T-cell (primary cell): ENCODE measurements at regions not wholly inside any gene's neighbourhood (a gene's known extent, or its start where the extent isn't known, plus 50 kb on each side); places are given as distances from the start of the nearest gene placed in this dataset.
"Not testable (repeated sequence)": the region's sequence is repeated elsewhere in the genome, so short reads cannot be mapped to it uniquely, and the experiment has no call there.

ENCODE experiments used
- ATAC-seq, 4 experiments: fragments of 200-7000 bp in 3 of 4; fragments of 150-1000 bp in 1 of 4; cut with Tn5 transposase; replicated peaks in 1 of 4; 1 replicate in 3 of 4; 2 replicates in 1 of 4; pipeline ENCODE4 v1.10.0; 2021; ENCODE audit warnings: moderate library complexity in 3 of 4, mild to moderate bottlenecking in 2 of 4, moderate number of reproducible peaks in 1 of 4
- CTCF ChIA-PET, 2 donors: fragments of 300-600 bp; sonication (Branson Sonifier 250); formaldehyde crosslinking; loops; one replicate each; lab custom pipeline; 2022; ENCODE audit warnings: antibody characterized with exemption in 2 of 2; lab: Charles Lee
- POLR2A ChIA-PET, 2 donors: fragments of 300-600 bp; sonication (Branson Sonifier 250); formaldehyde crosslinking; loops; one replicate each; lab custom pipeline; 2022; ENCODE audit warnings: antibody characterized with exemption in 2 of 2; lab: Charles Lee
- DNase-seq, 35 experiments: peaks; one replicate each; pipeline versions ENCODE4 v3.0.0 to v3.0.0-alpha.2; 2013 to 2023
- H3K27ac ChIP-seq: one replicate; pipeline ENCODE4 v1.5.1; 2013; ENCODE audit warnings: low read length
- H3K27me3 ChIP-seq, 2 experiments: replicated peaks in 1 of 2; 1 replicate in 1 of 2; 2 replicates in 1 of 2; pipeline versions ENCODE4 v1.6.1 to v1.7.0; 2013; ENCODE audit warnings: low read length in 1 of 2, mixed read lengths in 1 of 2; ENCODE audit not compliant: control insufficient read depth in 2 of 2, insufficient read depth in 2 of 2; ENCODE audit errors: extremely low read depth in 1 of 2
- H3K36me3 ChIP-seq, 2 donors: 1 replicate in 1 of 2; 2 replicates in 1 of 2; pipeline versions ENCODE4 v1.6.1 to v1.7.0; 2013; ENCODE audit warnings: low read length in 1 of 2; ENCODE audit not compliant: control insufficient read depth in 2 of 2, insufficient read depth in 1 of 2; ENCODE audit errors: extremely low read depth in 1 of 2
- H3K4me1 ChIP-seq, 2 experiments: 1 replicate in 1 of 2; 2 replicates in 1 of 2; pipeline versions ENCODE4 v1.6.1 to v1.7.0; 2013; ENCODE audit warnings: low read length in 2 of 2, mixed read lengths in 1 of 2; ENCODE audit not compliant: insufficient read depth in 2 of 2, control insufficient read depth in 1 of 2; ENCODE audit errors: extremely low read depth in 1 of 2
- H3K4me3 ChIP-seq, 2 donors: 1 replicate in 1 of 2; 2 replicates in 1 of 2; pipeline versions ENCODE4 v1.5.1 to v1.7.0; 2013; ENCODE audit warnings: mild to moderate bottlenecking in 2 of 2, low read length in 1 of 2, moderate library complexity in 1 of 2; ENCODE audit not compliant: control insufficient read depth in 1 of 2; ENCODE audit errors: extremely low read depth in 1 of 2
- H3K9me3 ChIP-seq: 2 replicates; pipeline ENCODE4 v1.7.0; 2013
- H3K27ac Mint-ChIP-seq, 2 donors: one replicate each; pipeline ENCODE4 v1.8.0; 2020 to 2021; ENCODE audit warnings: mild to moderate bottlenecking in 2 of 2, mixed read lengths in 2 of 2
- H3K27me3 Mint-ChIP-seq, 2 donors: one replicate each; pipeline ENCODE4 v1.8.0; 2021 to 2022; ENCODE audit warnings: mixed read lengths in 2 of 2
- H3K36me3 Mint-ChIP-seq: one replicate; pipeline ENCODE4 v1.8.0; 2021; ENCODE audit warnings: mixed read lengths
- H3K4me1 Mint-ChIP-seq, 3 donors: one replicate each; pipeline ENCODE4 v1.8.0; 2020 to 2022; ENCODE audit warnings: mixed read lengths in 3 of 3, mild to moderate bottlenecking in 1 of 3
- H3K4me3 Mint-ChIP-seq, 3 donors: one replicate each; pipeline ENCODE4 v1.8.0; 2020 to 2022; ENCODE audit warnings: mild to moderate bottlenecking in 3 of 3, mixed read lengths in 3 of 3, moderate library complexity in 3 of 3
- H3K9me3 Mint-ChIP-seq, 3 donors: one replicate each; pipeline ENCODE4 v1.8.0; 2020 to 2022; ENCODE audit warnings: mixed read lengths in 3 of 3
- WGBS: methylation state at CpG from one replicate; pipeline ENCODE4 v1.1.5; 2013; ENCODE audit warnings: missing lambda C conversion rate; ENCODE audit not compliant: insufficient coverage; 5-methylcytosine and 5-hydroxymethylcytosine counted together

DNA sequence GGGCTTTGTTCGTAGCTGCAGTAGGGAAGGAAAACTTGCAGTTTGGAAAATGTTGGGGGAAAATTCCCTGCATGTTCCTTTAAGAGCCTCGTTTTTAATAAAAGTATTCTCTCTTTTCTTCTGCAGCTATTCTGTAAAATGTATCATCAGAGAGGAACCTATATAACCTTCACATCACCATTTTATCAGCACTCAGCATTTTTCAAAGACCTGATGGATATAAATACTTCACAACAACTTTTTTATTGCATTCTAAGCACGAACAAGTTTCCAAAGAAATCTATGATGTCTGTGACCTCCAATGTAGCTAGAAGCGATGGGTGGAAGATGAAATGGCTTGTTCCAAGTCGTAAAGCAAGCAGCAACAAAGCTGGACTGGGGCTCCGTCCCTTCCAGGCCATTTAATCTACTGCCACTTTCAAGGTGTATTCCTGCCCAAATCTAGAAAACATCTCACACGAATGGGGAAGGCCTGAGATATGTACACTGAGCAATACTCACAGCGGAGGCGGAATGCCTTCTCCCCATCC is 84.0 kb downstream of the NSUN2 start:
- no peak for DNase-seq
- no peaks in the 10 kb centered on the region for H3K4me1 Mint-ChIP-seq
- H3K9me3 Mint-ChIP-seq: no peaks in the 10 kb centered on the region
- H3K27me3 Mint-ChIP-seq: peaks cover 9 to 11% of the 10 kb centered on the region in 2 donors
- H3K4me1 ChIP-seq: no peaks in the 10 kb centered on the region
- H3K36me3 Mint-ChIP-seq: no peaks in the 10 kb centered on the region
- no peak overlapping the region for H3K27ac Mint-ChIP-seq
- no peak for ATAC-seq
- 68% methylated on average over 5 of the region's 9 CpGs for WGBS
- H3K27ac ChIP-seq: no peak overlapping the region
- H3K36me3 ChIP-seq: no peaks in the 10 kb centered on the region
- H3K27me3 ChIP-seq: peaks cover 0 to 32% of the 10 kb centered on the region in 2 experiments
- H3K9me3 ChIP-seq: no peaks in the 10 kb centered on the region
- ChIA-PET POLR2A (no interaction called here), CTCF (no interaction called here)
- H3K4me3 Mint-ChIP-seq: no peak overlapping the region
- no peak overlapping the region for H3K4me3 ChIP-seq

DNA sequence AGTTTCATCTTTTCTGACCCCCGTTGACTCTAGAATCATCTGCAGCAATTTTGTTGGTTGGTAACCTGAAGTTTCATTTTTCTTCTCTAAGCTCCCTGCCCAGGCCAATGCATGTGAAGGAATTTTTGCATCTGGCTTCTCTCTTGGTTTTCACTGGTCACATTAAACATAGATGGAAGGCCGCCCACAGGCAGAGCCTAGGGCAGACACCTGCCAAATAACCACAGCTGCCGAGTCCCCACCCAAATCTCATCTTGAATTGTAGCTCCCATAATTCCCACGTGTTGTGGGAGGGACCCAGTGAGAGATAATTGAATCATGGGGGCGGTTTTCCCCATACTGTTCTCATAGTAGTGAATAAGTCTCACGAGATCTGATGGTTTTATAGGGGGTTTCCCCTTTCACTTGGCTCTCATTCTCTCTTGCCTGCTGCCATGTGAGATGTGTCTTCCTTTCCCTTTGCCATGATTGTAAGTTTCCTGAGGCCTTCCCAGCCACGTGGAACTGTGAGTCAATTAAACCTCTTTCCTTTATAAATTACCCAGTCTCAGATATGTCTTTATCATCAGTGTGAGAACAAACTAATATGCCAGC is 84.8 kb downstream of the NSUN2 start:
- peaks cover 0 to 30% of the 10 kb centered on the region in 2 experiments for H3K27me3 ChIP-seq
- POLR2A ChIA-PET: interaction anchor here in 1 of 2 donors (0.6 kb wide), 1 partner anchor 58 kb away, joined by 7 read pairs; no protein-coding TSS in a partner anchor
- H3K4me3 ChIP-seq, ATAC-seq, H3K9me3 Mint-ChIP-seq, H3K4me3 Mint-ChIP-seq, H3K4me1 Mint-ChIP-seq, H3K27ac Mint-ChIP-seq, H3K36me3 Mint-ChIP-seq, H3K9me3 ChIP-seq, CTCF ChIA-PET, DNase-seq, H3K27me3 Mint-ChIP-seq, H3K36me3 ChIP-seq, H3K27ac ChIP-seq, H3K4me1 ChIP-seq: not testable (repeated sequence)
- WGBS: 100% methylated on average over 1 of the region's 7 CpGs

- no peaks in the 10 kb centered on the region for H3K36me3 Mint-ChIP-seq
- Histone ChIP-seq H3K27me3 (peaks cover 0 to 30% of the 10 kb centered on the region in 2 experiments), H3K4me1 (no peaks in the 10 kb centered on the region), H3K27ac (no peak overlapping the region), H3K9me3 (no peaks in the 10 kb centered on the region), H3K4me3 (no peak overlapping the region), H3K36me3 (no peaks in the 10 kb centered on the region)
- POLR2A ChIA-PET: interaction anchor here in 1 of 2 donors (0.6 kb wide), 1 partner anchor 209 kb away, joined by 4 read pairs; no protein-coding TSS in a partner anchor
- WGBS: 79% methylated on average over 5 of the region's 5 CpGs
- DNase-seq (no peak), ATAC-seq (no peak)
- CTCF ChIA-PET: no interaction called here
- H3K27me3 Mint-ChIP-seq: peaks cover 8 to 9% of the 10 kb centered on the region in 2 donors
- H3K9me3 Mint-ChIP-seq: no peaks in the 10 kb centered on the region
- no peak overlapping the region for H3K4me3 Mint-ChIP-seq
- no peak overlapping the region for H3K27ac Mint-ChIP-seq
- H3K4me1 Mint-ChIP-seq: no peaks in the 10 kb centered on the region
Observed at GRCh38 chr5:6547498-6547897, 85.3 kb downstream of the NSUN2 start.

DNA sequence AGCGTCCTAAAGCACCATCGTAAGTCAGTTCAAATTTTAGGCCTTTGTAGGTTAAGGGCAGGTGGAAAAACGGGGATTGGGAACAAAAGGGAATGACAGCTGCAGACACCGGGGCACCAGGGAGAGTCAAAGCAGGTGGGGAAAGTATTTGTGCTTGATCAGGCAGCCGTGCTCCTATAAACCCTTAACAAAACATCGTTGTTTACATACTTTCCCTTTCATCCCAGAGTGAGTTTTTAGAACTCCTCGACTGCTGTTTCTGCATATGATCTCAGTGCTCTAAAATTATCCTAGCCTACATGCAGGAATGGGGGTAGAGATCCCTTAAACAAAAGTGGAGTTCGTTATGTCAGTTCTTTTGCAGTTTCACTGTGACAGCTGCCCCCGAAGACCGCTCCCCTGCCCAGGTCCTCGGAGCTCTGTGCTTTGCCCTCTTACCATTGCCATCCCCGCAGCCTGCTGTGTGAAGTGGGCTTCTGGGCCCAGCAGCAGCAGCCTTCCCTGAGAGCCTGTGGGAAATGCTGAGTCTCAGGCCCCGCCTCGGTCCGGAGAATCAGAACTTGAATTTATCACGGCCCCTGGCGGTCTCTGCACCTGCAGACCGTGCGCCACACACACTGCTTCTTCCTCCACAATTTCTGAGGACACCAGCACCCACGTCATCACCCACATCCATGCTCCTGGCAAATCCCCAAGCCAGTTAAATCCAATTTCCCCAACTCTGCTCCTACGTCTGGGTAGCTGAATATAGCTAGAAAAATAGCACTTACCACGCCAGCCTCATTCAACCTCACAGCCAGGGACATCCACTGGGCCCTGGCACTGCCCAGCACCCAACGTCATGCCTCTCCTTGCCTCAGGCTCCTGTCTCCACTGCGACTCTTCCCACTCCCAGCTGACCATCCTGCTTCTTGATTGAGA is 86.8 kb downstream of the NSUN2 start:
- Histone ChIP-seq H3K4me3 (no peak overlapping the region), H3K27me3 (peaks cover 0 to 22% of the 10 kb centered on the region in 2 experiments), H3K27ac (no peak overlapping the region), H3K9me3 (no peaks in the 10 kb centered on the region), H3K4me1 (no peaks in the 10 kb centered on the region), H3K36me3 (no peaks in the 10 kb centered on the region)
- Mint-ChIP-seq H3K27ac (no peak overlapping the region), H3K36me3 (no peaks in the 10 kb centered on the region), H3K27me3 (peaks cover 8 to 9% of the 10 kb centered on the region in 2 donors), H3K4me1 (no peaks in the 10 kb centered on the region), H3K9me3 (no peaks in the 10 kb centered on the region), H3K4me3 (no peak overlapping the region)
- CTCF ChIA-PET: no interaction called here
- POLR2A ChIA-PET: no interaction called here
- DNase-seq (no peak), ATAC-seq (no peak)
- 76% methylated on average over 16 of the region's 24 CpGs for WGBS

GRCh38 chr5:6545036-6545693 is 87.7 kb downstream of the NSUN2 start:
- ChIA-PET POLR2A (no interaction called here), CTCF (no interaction called here)
- H3K36me3 Mint-ChIP-seq: no peaks in the 10 kb centered on the region
- H3K9me3 ChIP-seq: no peaks in the 10 kb centered on the region
- H3K4me1 ChIP-seq: no peaks in the 10 kb centered on the region
- no peak overlapping the region for H3K4me3 ChIP-seq
- H3K4me1 Mint-ChIP-seq: no peaks in the 10 kb centered on the region
- no peak overlapping the region for H3K4me3 Mint-ChIP-seq
- peaks cover 0 to 18% of the 10 kb centered on the region in 2 experiments for H3K27me3 ChIP-seq
- no peaks in the 10 kb centered on the region for H3K36me3 ChIP-seq
- ATAC-seq (no peak), DNase-seq (no peak)
- H3K27ac ChIP-seq: no peak overlapping the region
- H3K27me3 Mint-ChIP-seq: peaks cover 14% of the 10 kb centered on the region in 2 donors
- 84% methylated on average over 13 of the region's 14 CpGs for WGBS
- no peak overlapping the region for H3K27ac Mint-ChIP-seq
- H3K9me3 Mint-ChIP-seq: no peaks in the 10 kb centered on the region

DNA sequence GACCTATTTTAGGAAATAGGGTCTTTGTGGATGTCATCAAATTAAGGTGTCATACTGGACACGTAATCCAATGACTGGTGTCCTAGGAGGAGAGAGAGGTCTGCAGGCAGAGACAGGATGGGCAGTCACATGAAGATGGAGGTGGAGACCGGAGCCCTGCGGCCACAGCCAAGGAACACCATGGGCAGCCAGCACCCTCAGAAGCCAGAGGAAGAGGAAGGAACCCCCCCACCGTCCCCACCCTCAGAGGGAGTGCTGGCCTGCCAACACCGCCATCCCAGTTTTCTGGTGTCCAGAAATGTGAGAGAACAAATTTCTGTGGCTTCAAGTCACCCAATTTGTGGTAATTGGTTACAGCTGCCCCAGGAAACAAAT is 88.3 kb downstream of the NSUN2 start:
- ATAC-seq (no peak), DNase-seq (no peak)
- Histone ChIP-seq H3K36me3 (no peaks in the 10 kb centered on the region), H3K4me1 (no peaks in the 10 kb centered on the region), H3K27me3 (peaks cover 0 to 18% of the 10 kb centered on the region in 2 experiments), H3K4me3 (no peak overlapping the region), H3K27ac (no peak overlapping the region), H3K9me3 (no peaks in the 10 kb centered on the region)
- Mint-ChIP-seq H3K9me3 (no peaks in the 10 kb centered on the region), H3K27ac (no peak overlapping the region), H3K4me3 (no peak overlapping the region), H3K4me1 (no peaks in the 10 kb centered on the region), H3K27me3 (peaks cover 14% of the 10 kb centered on the region in 2 donors), H3K36me3 (no peaks in the 10 kb centered on the region)
- ChIA-PET POLR2A (no interaction called here), CTCF (no interaction called here)
- WGBS: 88% methylated on average over 2 of the region's 5 CpGs
